Caco-2 (cell line): ENCODE measurements at regions not wholly inside any gene's neighbourhood (a gene's known extent, or its start where the extent isn't known, plus 50 kb on each side); places are given as distances from the start of the nearest gene placed in this dataset.

Source experiments
- BruUV-seq: library from RNA; stranded (reverse); fragments of 400-500 nt; replicated peaks from 2 replicates; lab custom pipeline; 2021; lab: Mats Ljungman, UMichigan
- CTCF ChIA-PET: fragments of 300-600 bp; sonication (Branson Sonifier 250); formaldehyde crosslinking; loops from one replicate; lab custom pipeline; 2022; ENCODE audit warnings: antibody characterized with exemption; lab: Charles Lee
- POLR2A ChIA-PET: fragments of 300-600 bp; sonication (Branson Sonifier 250); formaldehyde crosslinking; loops from one replicate; lab custom pipeline; 2022; ENCODE audit warnings: antibody characterized with exemption; lab: Charles Lee
- DNase-seq, 2 experiments: peaks; one replicate each; pipeline versions ENCODE4 v3.0.0 to v3.0.0-alpha.2; 2020 to 2022
- H3K27me3 ChIP-seq: replicated peaks from 2 replicates; pipeline ENCODE4 v1.6.0; 2011; ENCODE audit warnings: low read length; ENCODE audit not compliant: control insufficient read depth, insufficient read depth
- H3K36me3 ChIP-seq: 2 replicates; pipeline ENCODE4 v1.5.1; 2011; ENCODE audit warnings: low read length; ENCODE audit not compliant: control insufficient read depth, insufficient read depth
- H3K4me1 ChIP-seq: fragments of 250-450 bp; sonication (Bioruptor Pico); 2 replicates; pipeline ENCODE4 v1.5.1; 2020; ENCODE audit warnings: mild to moderate bottlenecking
- H3K4me3 ChIP-seq: 2 replicates; pipeline ENCODE4 v1.5.1; 2011; ENCODE audit warnings: low read depth, mild to moderate bottlenecking, control low read depth, low read length
- H3K9me3 ChIP-seq: fragments of 250-450 bp; sonication (Bioruptor Pico); 2 replicates; pipeline ENCODE4 v1.5.1; 2020; ENCODE audit warnings: mild to moderate bottlenecking, moderate library complexity
- H3K27ac Mint-ChIP-seq: one replicate; pipeline ENCODE4 v1.8.0; 2022; ENCODE audit warnings: mixed read lengths; ENCODE audit not compliant: unreplicated experiment
- H3K27me3 Mint-ChIP-seq: one replicate; pipeline ENCODE4 v1.8.0; 2022; ENCODE audit warnings: mixed read lengths; ENCODE audit not compliant: insufficient read depth, unreplicated experiment
- H3K36me3 Mint-ChIP-seq: one replicate; pipeline ENCODE4 v1.8.0; 2022; ENCODE audit warnings: mild to moderate bottlenecking, mixed read lengths; ENCODE audit not compliant: insufficient read depth, unreplicated experiment
- H3K4me1 Mint-ChIP-seq: one replicate; pipeline ENCODE4 v1.8.0; 2022; ENCODE audit warnings: low read depth, mixed read lengths; ENCODE audit not compliant: unreplicated experiment
- H3K4me3 Mint-ChIP-seq: one replicate; pipeline ENCODE4 v1.8.0; 2022; ENCODE audit warnings: mild to moderate bottlenecking, moderate library complexity, mixed read lengths; ENCODE audit not compliant: unreplicated experiment
- H3K9me3 Mint-ChIP-seq: one replicate; pipeline ENCODE4 v1.8.0; 2022; ENCODE audit warnings: mixed read lengths; ENCODE audit not compliant: unreplicated experiment
- CTCF ChIP-seq, 2 experiments: fragments of 200-600 bp in 1 of 2; IDR thresholded peaks; 1 replicate in 1 of 2; 2 replicates in 1 of 2; pipeline versions ENCODE4 v1.5.1 to v1.8.0; 2011 to 2022; ENCODE audit warnings: antibody characterized with exemption in 1 of 2, control low read depth in 1 of 2, inconsistent platforms in 1 of 2, low read depth in 1 of 2, low read length in 1 of 2, mild to moderate bottlenecking in 1 of 2, moderate library complexity in 1 of 2; ENCODE audit not compliant: insufficient read depth in 1 of 2, severe bottlenecking in 1 of 2, unreplicated experiment in 1 of 2
- intact Hi-C: fragments of 100-400 bp; cut with micrococcal nuclease; formaldehyde crosslinking; loops from one replicate; pipeline ENCODE4 v1.10.0; 2022; ENCODE audit not compliant: unreplicated experiment

- intact Hi-C loops: no loop called here
- H3K36me3 ChIP-seq: no peaks in the 10 kb centered on the region
- no peak for TF ChIP-seq CTCF (IDR thresholded peaks at IDR 0.05; ENCODE audit: insufficient read depth in 1 of 2, low read depth in 1 of 2, low read length in 1 of 2, severe bottlenecking in 1 of 2, unreplicated experiment in 1 of 2)
- ChIA-PET POLR2A (no interaction called here), CTCF (no interaction called here)
- no TSS peak for BruUV-seq
- Mint-ChIP-seq H3K27me3 (no peaks in the 10 kb centered on the region), H3K27ac (no peak overlapping the region), H3K36me3 (no peaks in the 10 kb centered on the region), H3K4me1 (no peaks in the 10 kb centered on the region), H3K9me3 (peaks cover 14% of the 10 kb centered on the region), H3K4me3 (no peak overlapping the region)
- DNase-seq: no peak
- no peak overlapping the region for H3K4me3 ChIP-seq
- H3K9me3 ChIP-seq: no peaks in the 10 kb centered on the region
- H3K27me3 ChIP-seq: no peaks in the 10 kb centered on the region
- H3K4me1 ChIP-seq: no peaks in the 10 kb centered on the region
Observed at GRCh38 chr2:204437815-204438756, 107.2 kb upstream of the PARD3B start.

GRCh38 chr2:204441316-204441715 lies 104.0 kb upstream of the PARD3B start:
- Mint-ChIP-seq H3K4me1 (no peaks in the 10 kb centered on the region), H3K27ac (no peak overlapping the region), H3K36me3 (no peaks in the 10 kb centered on the region), H3K9me3 (peaks cover 17% of the 10 kb centered on the region), H3K4me3 (no peak overlapping the region), H3K27me3 (no peaks in the 10 kb centered on the region)
- Histone ChIP-seq H3K4me3 (no peak overlapping the region), H3K4me1 (no peaks in the 10 kb centered on the region), H3K9me3 (peaks cover 12% of the 10 kb centered on the region; the same call in 1 of the 2 replicates), H3K27me3 (no peaks in the 10 kb centered on the region), H3K36me3 (no peaks in the 10 kb centered on the region)
- BruUV-seq: no TSS peak
- DNase-seq: no peak
- ChIA-PET CTCF (no interaction called here), POLR2A (no interaction called here)
- intact Hi-C loops: no loop called here
- TF ChIP-seq CTCF (IDR thresholded peaks at IDR 0.05; ENCODE audit: insufficient read depth in 1 of 2, low read depth in 1 of 2, low read length in 1 of 2, severe bottlenecking in 1 of 2, unreplicated experiment in 1 of 2): no peak

DNA sequence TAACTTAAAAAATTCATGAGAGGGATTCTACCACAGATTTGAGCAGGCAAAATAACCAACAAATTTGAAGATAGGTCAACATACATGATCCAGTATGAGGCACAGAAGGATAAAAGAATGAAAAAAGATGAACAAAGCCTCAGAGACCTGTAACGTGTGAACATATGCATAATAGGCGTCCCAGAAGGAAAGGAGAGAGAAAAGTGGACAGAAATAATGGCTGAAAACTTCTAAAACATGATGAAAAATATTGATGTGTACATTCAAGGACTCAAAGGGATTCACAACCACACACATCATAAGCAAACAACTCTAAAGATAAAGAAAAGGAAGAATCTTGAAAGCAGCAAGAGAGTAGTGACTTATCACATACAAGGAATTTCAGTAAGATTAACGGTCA lies 100.1 kb upstream of the PARD3B start:
- intact Hi-C loops: no loop called here
- H3K9me3 Mint-ChIP-seq: peaks cover 27% of the 10 kb centered on the region
- ChIA-PET POLR2A (no interaction called here), CTCF (no interaction called here)
- no peaks in the 10 kb centered on the region for H3K27me3 ChIP-seq
- no peaks in the 10 kb centered on the region for H3K36me3 ChIP-seq
- H3K4me1 Mint-ChIP-seq: no peaks in the 10 kb centered on the region
- no peak for TF ChIP-seq CTCF (IDR thresholded peaks at IDR 0.05; ENCODE audit: insufficient read depth in 1 of 2, low read depth in 1 of 2, low read length in 1 of 2, severe bottlenecking in 1 of 2, unreplicated experiment in 1 of 2)
- peaks cover 15% of the 10 kb centered on the region; the same call in 1 of the 2 replicates for H3K9me3 ChIP-seq
- H3K27me3 Mint-ChIP-seq: no peaks in the 10 kb centered on the region
- DNase-seq: no peak
- H3K4me1 ChIP-seq: no peaks in the 10 kb centered on the region
- no peaks in the 10 kb centered on the region for H3K36me3 Mint-ChIP-seq
- H3K4me3 ChIP-seq: no peak overlapping the region
- no TSS peak for BruUV-seq
- no peak overlapping the region for H3K4me3 Mint-ChIP-seq
- no peak overlapping the region for H3K27ac Mint-ChIP-seq
